ENCODE measurements at regions not wholly inside any gene's neighbourhood (a gene's known extent, or its start where the extent isn't known, plus 50 kb on each side); places are given as distances from the start of the nearest gene placed in this dataset.

- no peak overlapping the region for H3K27ac ChIP-seq
- TF ChIP-seq ZFX (IDR thresholded peaks at IDR 0.05; ENCODE audit: borderline replicate concordance): no peak
- TF ChIP-seq CTCF (IDR thresholded peaks at IDR 0.05): no peak
These were observed 92.2 kb upstream of the ZBTB40 start for GRCh38 chr1:22359427-22359826.

- TF ChIP-seq ZFX (IDR thresholded peaks at IDR 0.05; ENCODE audit: borderline replicate concordance) (no peak), CTCF (IDR thresholded peaks at IDR 0.05) (no peak)
These were observed 88.8 kb upstream of the ZBTB40 start for GRCh38 chr1:22362626-22363402.

GRCh38 chr1:22363403-22364325 is 88.0 kb upstream of the ZBTB40 start:
- no peak overlapping the region for H3K27ac ChIP-seq
- TF ChIP-seq ZFX (IDR thresholded peaks at IDR 0.05; ENCODE audit: borderline replicate concordance): no peak

More at GRCh38 chr1:22362626-22363402, 88.8 kb upstream of the ZBTB40 start:
- H3K27ac ChIP-seq: no peak overlapping the region

- no peak for TF ChIP-seq ZFX (IDR thresholded peaks at IDR 0.05; ENCODE audit: borderline replicate concordance)
- no peak for TF ChIP-seq CTCF (IDR thresholded peaks at IDR 0.05)
- H3K27ac ChIP-seq: no peak overlapping the region
These were observed 87.4 kb upstream of the ZBTB40 start for GRCh38 chr1:22364326-22364650.

GRCh38 chr1:22364764-22365163 is 86.9 kb upstream of the ZBTB40 start:
- H3K27ac ChIP-seq: no peak overlapping the region
- TF ChIP-seq CTCF (IDR thresholded peaks at IDR 0.05) (no peak), ZFX (IDR thresholded peaks at IDR 0.05; ENCODE audit: borderline replicate concordance) (no peak)

- TF ChIP-seq ZFX (IDR thresholded peaks at IDR 0.05; ENCODE audit: borderline replicate concordance): no peak
- TF ChIP-seq CTCF (IDR thresholded peaks at IDR 0.05): no peak
- H3K27ac ChIP-seq: no peak overlapping the region
These were observed 86.0 kb upstream of the ZBTB40 start for GRCh38 chr1:22365331-22366295.

- H3K27ac ChIP-seq: no peak overlapping the region
- TF ChIP-seq ZFX (IDR thresholded peaks at IDR 0.05; ENCODE audit: borderline replicate concordance): no peak
- no peak for TF ChIP-seq CTCF (IDR thresholded peaks at IDR 0.05)
These were observed 85.3 kb upstream of the ZBTB40 start for GRCh38 chr1:22366346-22366745.
